ENCODE measurements at regions not wholly inside any gene's neighbourhood (a gene's known extent, or its start where the extent isn't known, plus 50 kb on each side); places are given as distances from the start of the nearest gene placed in this dataset.
"Not testable (repeated sequence)": the region's sequence is repeated elsewhere in the genome, so short reads cannot be mapped to it uniquely, and the experiment has no call there.

- no peak for DNase-seq (ENCODE audit: low spot score)
Measured at GRCh38 chr3:25191673-25192072, 236.4 kb upstream of the RARB start.

GRCh38 chr3:25199567-25199966 is 228.5 kb upstream of the RARB start:
- not testable (repeated sequence) for DNase-seq (ENCODE audit: low spot score)

GRCh38 chr3:25212736-25213135 is 215.3 kb upstream of the RARB start:
- DNase-seq (ENCODE audit: low spot score): no peak

GRCh38 chr3:25214034-25214433 is 214.0 kb upstream of the RARB start:
- no peak for DNase-seq (ENCODE audit: low spot score)

GRCh38 chr3:25218362-25218761 is 209.7 kb upstream of the RARB start:
- no peak for DNase-seq (ENCODE audit: low spot score)

- no peak for DNase-seq (ENCODE audit: low spot score)
Measured at GRCh38 chr3:25226747-25227146, 201.3 kb upstream of the RARB start.

GRCh38 chr3:25229586-25229985 is 198.5 kb upstream of the RARB start:
- no peak for DNase-seq (ENCODE audit: low spot score)

- no peak for DNase-seq (ENCODE audit: low spot score)
Measured at GRCh38 chr3:25235031-25235430, 193.0 kb upstream of the RARB start.

GRCh38 chr3:25235466-25235865 is 192.6 kb upstream of the RARB start:
- no peak for DNase-seq (ENCODE audit: low spot score)

GRCh38 chr3:25237602-25238001 is 190.5 kb upstream of the RARB start:
- no peak for DNase-seq (ENCODE audit: low spot score)

- no peak for DNase-seq (ENCODE audit: low spot score)
Measured at GRCh38 chr3:25239042-25239441, 189.0 kb upstream of the RARB start.

- peak; percentile 21 for DNase-seq (ENCODE audit: low spot score)
Measured at GRCh38 chr3:25246913-25247312, 181.2 kb upstream of the RARB start.

GRCh38 chr3:25252291-25252690 is 175.8 kb upstream of the RARB start:
- DNase-seq (ENCODE audit: low spot score): no peak

GRCh38 chr3:25257026-25257425 is 171.0 kb upstream of the RARB start:
- DNase-seq (ENCODE audit: low spot score): no peak

- no peak for DNase-seq (ENCODE audit: low spot score)
Measured at GRCh38 chr3:25259871-25260270, 168.2 kb upstream of the RARB start.

GRCh38 chr3:25262322-25262721 is 165.7 kb upstream of the RARB start:
- no peak for DNase-seq (ENCODE audit: low spot score)

GRCh38 chr3:25265284-25265683 is 162.8 kb upstream of the RARB start:
- DNase-seq (ENCODE audit: low spot score): no peak

- DNase-seq (ENCODE audit: low spot score): peak; percentile 48
Measured at GRCh38 chr3:25266677-25267076, 161.4 kb upstream of the RARB start.

GRCh38 chr3:25272090-25272489 is 156.0 kb upstream of the RARB start:
- DNase-seq (ENCODE audit: low spot score): no peak

GRCh38 chr3:25273582-25274171 is 154.4 kb upstream of the RARB start:
- no peak for DNase-seq (ENCODE audit: low spot score)

GRCh38 chr3:25277503-25277902 is 150.6 kb upstream of the RARB start:
- no peak for DNase-seq (ENCODE audit: low spot score)

- no peak for DNase-seq (ENCODE audit: low spot score)
Measured at GRCh38 chr3:25281041-25281731, 146.9 kb upstream of the RARB start.

GRCh38 chr3:25281732-25282126 is 146.3 kb upstream of the RARB start:
- DNase-seq (ENCODE audit: low spot score): no peak

GRCh38 chr3:25283613-25284012 is 144.4 kb upstream of the RARB start:
- DNase-seq (ENCODE audit: low spot score): no peak
